DND-41 (cell line): ENCODE measurements at regions not wholly inside any gene's neighbourhood (a gene's known extent, or its start where the extent isn't known, plus 50 kb on each side); places are given as distances from the start of the nearest gene placed in this dataset.

Experiments
- ATAC-seq: fragments of 200-7000 bp; cut with Tn5 transposase; 3 replicates; pipeline ENCODE4 v1.9.1; 2021; ENCODE audit warnings: low read depth; ENCODE audit not compliant: insufficient read depth
- DNase-seq: peaks from one replicate; pipeline ENCODE4 v3.0.0-alpha.2; 2020
- H2AFZ ChIP-seq: 2 replicates; pipeline ENCODE4 v1.6.0; 2012; ENCODE audit warnings: low read depth, low read length
- H3K27ac ChIP-seq: 2 replicates; pipeline ENCODE4 v1.5.1; 2012; ENCODE audit warnings: low read length, inconsistent platforms
- H3K27me3 ChIP-seq: fragments of 200-600 bp; sonication (generic); 2 replicates; pipeline ENCODE4 v1.6.0; 2012; ENCODE audit warnings: low read length, mild to moderate bottlenecking, inconsistent platforms; ENCODE audit not compliant: insufficient read depth, poor library complexity
- H3K36me3 ChIP-seq: 2 replicates; pipeline ENCODE4 v1.5.1; 2012; ENCODE audit warnings: low read length, inconsistent platforms; ENCODE audit not compliant: insufficient read depth
- H3K4me1 ChIP-seq: 2 replicates; pipeline ENCODE4 v1.5.1; 2012; ENCODE audit warnings: mild to moderate bottlenecking, low read length; ENCODE audit not compliant: insufficient read depth
- H3K4me2 ChIP-seq: 2 replicates; pipeline ENCODE4 v1.6.0; 2012; ENCODE audit warnings: mild to moderate bottlenecking, moderate library complexity, low read length, inconsistent platforms; ENCODE audit not compliant: insufficient read depth
- H3K4me3 ChIP-seq, 2 experiments: fragments of 200-600 bp in 1 of 2; shearing (Covaris generic) in 1 of 2; 2 replicates each; pipeline ENCODE4 v1.5.1; 2012 to 2016; ENCODE audit warnings: inconsistent platforms in 2 of 2, low read length in 2 of 2, mild to moderate bottlenecking in 2 of 2, low read depth in 1 of 2, moderate library complexity in 1 of 2
- H3K79me2 ChIP-seq: 2 replicates; pipeline ENCODE4 v1.6.0; 2012; ENCODE audit warnings: low read length, inconsistent platforms; ENCODE audit not compliant: insufficient read depth
- H3K9ac ChIP-seq: 2 replicates; pipeline ENCODE4 v1.6.0; 2012; ENCODE audit warnings: low read depth, mild to moderate bottlenecking, inconsistent platforms, low read length, moderate library complexity
- H3K9me3 ChIP-seq: 2 replicates; pipeline ENCODE4 v1.5.1; 2012; ENCODE audit warnings: low read length, moderate library complexity, mild to moderate bottlenecking, inconsistent platforms; ENCODE audit not compliant: insufficient read depth, severe bottlenecking
- H4K20me1 ChIP-seq: 2 replicates; pipeline ENCODE4 v1.6.0; 2012; ENCODE audit warnings: low read length; ENCODE audit not compliant: insufficient read depth
- EZH2 ChIP-seq: IDR thresholded peaks from 3 replicates; pipeline ENCODE4 v1.6.1; 2012; ENCODE audit warnings: borderline replicate concordance, low read depth, mild to moderate bottlenecking, moderate library complexity, low read length, inconsistent platforms; ENCODE audit not compliant: severe bottlenecking
- TF ChIP-seq, protein P1 (sequence below): IDR thresholded peaks from 2 replicates; pipeline ENCODE4 v1.5.1; 2012; ENCODE audit warnings: borderline replicate concordance, low read length, moderate library complexity, mild to moderate bottlenecking; ENCODE audit not compliant: poor library complexity, severe bottlenecking; ENCODE audit errors: extremely low read depth

DNA sequence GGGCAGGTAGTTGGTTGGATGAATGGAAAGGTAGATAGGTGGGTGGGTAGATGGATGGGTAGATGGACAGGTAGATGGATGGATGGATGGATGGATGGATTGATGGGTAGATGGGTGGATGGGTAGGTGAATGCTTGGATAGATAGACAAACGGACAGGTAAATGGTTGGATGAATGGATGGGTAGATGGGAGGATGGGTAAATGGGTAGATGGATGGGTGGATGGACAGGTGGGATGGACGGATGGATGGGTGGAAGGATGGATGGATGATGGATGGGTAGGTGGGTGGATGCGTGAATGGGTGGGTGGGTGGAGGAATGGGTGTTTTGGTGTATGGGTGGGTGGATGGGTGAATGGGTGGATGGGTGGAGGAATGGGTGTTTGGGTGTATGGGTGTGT lies 50.1 kb upstream of the ASAP2 start:
- TF ChIP-seq, protein P1, sequence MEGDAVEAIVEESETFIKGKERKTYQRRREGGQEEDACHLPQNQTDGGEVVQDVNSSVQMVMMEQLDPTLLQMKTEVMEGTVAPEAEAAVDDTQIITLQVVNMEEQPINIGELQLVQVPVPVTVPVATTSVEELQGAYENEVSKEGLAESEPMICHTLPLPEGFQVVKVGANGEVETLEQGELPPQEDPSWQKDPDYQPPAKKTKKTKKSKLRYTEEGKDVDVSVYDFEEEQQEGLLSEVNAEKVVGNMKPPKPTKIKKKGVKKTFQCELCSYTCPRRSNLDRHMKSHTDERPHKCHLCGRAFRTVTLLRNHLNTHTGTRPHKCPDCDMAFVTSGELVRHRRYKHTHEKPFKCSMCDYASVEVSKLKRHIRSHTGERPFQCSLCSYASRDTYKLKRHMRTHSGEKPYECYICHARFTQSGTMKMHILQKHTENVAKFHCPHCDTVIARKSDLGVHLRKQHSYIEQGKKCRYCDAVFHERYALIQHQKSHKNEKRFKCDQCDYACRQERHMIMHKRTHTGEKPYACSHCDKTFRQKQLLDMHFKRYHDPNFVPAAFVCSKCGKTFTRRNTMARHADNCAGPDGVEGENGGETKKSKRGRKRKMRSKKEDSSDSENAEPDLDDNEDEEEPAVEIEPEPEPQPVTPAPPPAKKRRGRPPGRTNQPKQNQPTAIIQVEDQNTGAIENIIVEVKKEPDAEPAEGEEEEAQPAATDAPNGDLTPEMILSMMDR: no peak
- TF ChIP-seq EZH2: no peak
- no peak overlapping the region for H3K4me2 ChIP-seq
- H3K27me3 ChIP-seq: no peaks in the 10 kb centered on the region
- no peak overlapping the region for H3K9ac ChIP-seq
- H2AFZ ChIP-seq: no peak overlapping the region
- ATAC-seq (no peak), DNase-seq (no peak)
- H3K9me3 ChIP-seq: no peaks in the 10 kb centered on the region
- H3K4me3 ChIP-seq: no peak overlapping the region
- H3K79me2 ChIP-seq: no peaks in the 10 kb centered on the region
- H4K20me1 ChIP-seq: no peaks in the 10 kb centered on the region
- no peak overlapping the region for H3K27ac ChIP-seq
- no peaks in the 10 kb centered on the region for H3K36me3 ChIP-seq
- H3K4me1 ChIP-seq: no peaks in the 10 kb centered on the region

DNA sequence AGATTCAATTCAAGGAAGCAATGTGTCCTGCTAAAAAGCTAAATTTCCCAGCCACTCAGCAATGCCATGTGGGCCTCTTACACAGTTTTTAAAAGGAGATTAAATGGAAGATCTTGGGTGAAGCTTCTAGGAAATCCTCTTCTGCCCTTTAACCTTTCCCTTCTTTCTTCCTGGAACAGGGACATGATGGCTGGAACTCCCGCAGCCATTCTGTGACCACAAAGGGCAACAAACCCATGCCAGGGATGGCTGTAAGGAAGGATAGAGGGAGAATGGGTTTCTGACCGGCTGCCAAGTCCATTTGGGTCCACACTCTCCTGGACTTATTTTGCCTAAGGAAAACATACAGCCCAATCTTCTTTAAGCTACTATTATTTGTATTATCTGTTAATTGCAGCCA lies 52.6 kb upstream of the ASAP2 start:
- no peak overlapping the region for H3K4me2 ChIP-seq
- H3K9ac ChIP-seq: no peak overlapping the region
- H3K4me1 ChIP-seq: no peaks in the 10 kb centered on the region
- H3K27me3 ChIP-seq: no peaks in the 10 kb centered on the region
- ATAC-seq: no peak
- no peak overlapping the region for H3K27ac ChIP-seq
- TF ChIP-seq EZH2: no peak
- TF ChIP-seq, protein P1: no peak
- no peaks in the 10 kb centered on the region for H4K20me1 ChIP-seq
- H2AFZ ChIP-seq: no peak overlapping the region
- H3K4me3 ChIP-seq: no peak overlapping the region
- no peaks in the 10 kb centered on the region for H3K36me3 ChIP-seq
- no peak for DNase-seq
- H3K9me3 ChIP-seq: no peaks in the 10 kb centered on the region
- no peaks in the 10 kb centered on the region for H3K79me2 ChIP-seq

DNA sequence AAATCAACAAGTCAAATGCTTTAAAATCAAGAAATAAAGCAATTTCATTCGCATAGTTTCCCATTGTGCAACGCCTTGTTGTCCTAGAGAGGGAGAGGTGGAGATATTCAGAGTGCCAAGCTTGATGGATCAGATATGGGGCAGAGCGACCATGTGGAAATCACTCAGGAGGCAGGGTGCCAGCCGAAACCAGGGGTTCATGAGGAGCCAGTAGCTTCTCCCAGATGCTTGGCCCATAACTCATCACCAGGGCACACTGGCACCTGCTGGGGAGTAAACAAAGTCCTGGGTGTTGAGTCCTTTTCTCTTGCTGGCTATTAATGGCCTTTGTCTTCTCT lies 53.0 kb upstream of the ASAP2 start:
- no peak for DNase-seq
- H3K36me3 ChIP-seq: no peaks in the 10 kb centered on the region
- no peak for ATAC-seq
- TF ChIP-seq, protein P1: no peak
- no peak for TF ChIP-seq EZH2
- H3K9ac ChIP-seq: no peak overlapping the region
- no peaks in the 10 kb centered on the region for H4K20me1 ChIP-seq
- H3K79me2 ChIP-seq: no peaks in the 10 kb centered on the region
- no peak overlapping the region for H3K4me2 ChIP-seq
- H3K9me3 ChIP-seq: no peaks in the 10 kb centered on the region
- no peaks in the 10 kb centered on the region for H3K4me1 ChIP-seq
- H3K4me3 ChIP-seq: no peak overlapping the region
- H2AFZ ChIP-seq: no peak overlapping the region
- H3K27ac ChIP-seq: no peak overlapping the region
- H3K27me3 ChIP-seq: no peaks in the 10 kb centered on the region
